CD4-positive, alpha-beta T cell (primary cell): ENCODE measurements at regions not wholly inside any gene's neighbourhood (a gene's known extent, or its start where the extent isn't known, plus 50 kb on each side); places are given as distances from the start of the nearest gene placed in this dataset.

Source experiments
- ATAC-seq: fragments of 200-7000 bp; cut with Tn5 transposase; one replicate; pipeline ENCODE4 v1.10.0; 2022; ENCODE audit warnings: mild to moderate bottlenecking; ENCODE audit not compliant: poor library complexity
- CTCF ChIA-PET: fragments of 350-600 bp; sonication (Branson Sonifier 250); formaldehyde crosslinking; loops from one replicate; lab custom pipeline; 2021; ENCODE audit warnings: antibody characterized with exemption, inconsistent platforms; lab: Charles Lee
- POLR2A ChIA-PET: fragments of 350-600 bp; sonication (Branson Sonifier 250); formaldehyde crosslinking; loops from one replicate; lab custom pipeline; 2021; ENCODE audit warnings: antibody characterized with exemption, inconsistent platforms; lab: Charles Lee
- DNase-seq, 14 experiments: peaks; one replicate each; pipeline ENCODE4 v3.0.0-alpha.2; 2013 to 2020; ENCODE audit warnings: mixed read lengths in 2 of 14
- H3K27ac ChIP-seq, 2 donors: one replicate each; pipeline versions ENCODE4 v1.5.1 to v1.7.0; 2013; ENCODE audit warnings: low read length in 2 of 2, low read depth in 1 of 2, mild to moderate bottlenecking in 1 of 2
- H3K27me3 ChIP-seq, 2 experiments: 1 replicate in 1 of 2; 2 replicates in 1 of 2; pipeline versions ENCODE4 v1.6.1 to v1.7.0; 2013; ENCODE audit warnings: low read length in 2 of 2, control low read depth in 1 of 2, mild to moderate bottlenecking in 1 of 2, moderate library complexity in 1 of 2; ENCODE audit not compliant: insufficient read depth in 2 of 2, control insufficient read depth in 1 of 2
- H3K36me3 ChIP-seq: one replicate; pipeline ENCODE4 v1.6.1; 2013; ENCODE audit warnings: low read length, control low read depth; ENCODE audit not compliant: insufficient read depth
- H3K4me1 ChIP-seq: one replicate; pipeline ENCODE4 v1.6.1; 2013; ENCODE audit warnings: low read length, control low read depth; ENCODE audit not compliant: insufficient read depth
- H3K4me3 ChIP-seq: one replicate; pipeline ENCODE4 v1.5.1; 2013; ENCODE audit warnings: mild to moderate bottlenecking, low read length, moderate library complexity
- H3K9me3 ChIP-seq, 2 experiments: 1 replicate in 1 of 2; 2 replicates in 1 of 2; pipeline versions ENCODE4 v1.6.1 to v1.7.0; 2013; ENCODE audit warnings: low read length in 2 of 2, mild to moderate bottlenecking in 2 of 2, control low read depth in 1 of 2, moderate library complexity in 1 of 2; ENCODE audit not compliant: control insufficient read depth in 1 of 2, insufficient read depth in 1 of 2
- H3K27ac Mint-ChIP-seq: one replicate; pipeline ENCODE4 v1.8.0; 2020; ENCODE audit warnings: mixed read lengths
- H3K27me3 Mint-ChIP-seq: one replicate; pipeline ENCODE4 v1.8.0; 2021; ENCODE audit warnings: mixed read lengths
- H3K36me3 Mint-ChIP-seq: one replicate; pipeline ENCODE4 v1.8.0; 2021; ENCODE audit warnings: low read depth, mixed read lengths
- H3K4me1 Mint-ChIP-seq: one replicate; pipeline ENCODE4 v1.8.0; 2021; ENCODE audit warnings: low read depth, mixed read lengths
- H3K4me3 Mint-ChIP-seq: one replicate; pipeline ENCODE4 v1.8.0; 2020; ENCODE audit warnings: mild to moderate bottlenecking, mixed read lengths
- H3K9me3 Mint-ChIP-seq: one replicate; pipeline ENCODE4 v1.8.0; 2020; ENCODE audit warnings: mixed read lengths
- intact Hi-C, 2 experiments: fragments of 100-400 bp; cut with DNase I in 1 of 2; cut with micrococcal nuclease in 1 of 2; formaldehyde crosslinking; loops; one replicate each; pipeline versions ENCODE4 v1.15.1 to v1.9.0; 2023 to 2025; cut with DNase I, micrococcal nuclease
- TF ChIP-seq, protein P1 (sequence below): fragments of 200-600 bp; IDR thresholded peaks from one replicate; pipeline ENCODE4 v1.8.0; 2022; ENCODE audit warnings: antibody characterized with exemption, mild to moderate bottlenecking

DNA sequence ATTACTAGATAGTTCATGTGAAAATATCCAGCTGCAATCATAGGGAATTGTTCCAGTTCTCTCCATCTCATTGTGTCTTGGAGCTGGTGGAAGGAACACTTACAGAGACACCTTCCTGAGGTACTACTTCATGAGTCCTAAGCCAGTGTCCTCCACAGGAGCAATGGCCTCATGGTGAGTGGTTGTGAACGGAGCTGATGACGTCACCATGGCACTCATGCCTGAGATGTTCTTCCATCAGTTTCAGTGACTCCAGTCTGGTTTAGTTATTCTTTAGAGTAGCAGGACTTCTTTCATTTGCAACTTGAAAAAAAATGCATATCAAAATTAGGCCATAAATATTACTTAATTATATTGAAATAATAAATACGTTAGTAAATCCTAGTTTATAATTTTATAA lies 418.6 kb downstream of the ZNF521 start:
- POLR2A ChIA-PET = no interaction called here
- CTCF ChIA-PET = interaction anchor here (0.9 kb wide), 1 partner anchor 12 kb away, joined by 3 read pairs; no protein-coding TSS in a partner anchor
- H3K27me3 Mint-ChIP-seq = no peaks in the 10 kb centered on the region
- H3K4me3 Mint-ChIP-seq = no peak overlapping the region
- H3K4me1 Mint-ChIP-seq = no peaks in the 10 kb centered on the region
- no peak overlapping the region for H3K4me3 ChIP-seq
- DNase-seq (no peak), ATAC-seq (no peak)
- TF ChIP-seq, protein P1, sequence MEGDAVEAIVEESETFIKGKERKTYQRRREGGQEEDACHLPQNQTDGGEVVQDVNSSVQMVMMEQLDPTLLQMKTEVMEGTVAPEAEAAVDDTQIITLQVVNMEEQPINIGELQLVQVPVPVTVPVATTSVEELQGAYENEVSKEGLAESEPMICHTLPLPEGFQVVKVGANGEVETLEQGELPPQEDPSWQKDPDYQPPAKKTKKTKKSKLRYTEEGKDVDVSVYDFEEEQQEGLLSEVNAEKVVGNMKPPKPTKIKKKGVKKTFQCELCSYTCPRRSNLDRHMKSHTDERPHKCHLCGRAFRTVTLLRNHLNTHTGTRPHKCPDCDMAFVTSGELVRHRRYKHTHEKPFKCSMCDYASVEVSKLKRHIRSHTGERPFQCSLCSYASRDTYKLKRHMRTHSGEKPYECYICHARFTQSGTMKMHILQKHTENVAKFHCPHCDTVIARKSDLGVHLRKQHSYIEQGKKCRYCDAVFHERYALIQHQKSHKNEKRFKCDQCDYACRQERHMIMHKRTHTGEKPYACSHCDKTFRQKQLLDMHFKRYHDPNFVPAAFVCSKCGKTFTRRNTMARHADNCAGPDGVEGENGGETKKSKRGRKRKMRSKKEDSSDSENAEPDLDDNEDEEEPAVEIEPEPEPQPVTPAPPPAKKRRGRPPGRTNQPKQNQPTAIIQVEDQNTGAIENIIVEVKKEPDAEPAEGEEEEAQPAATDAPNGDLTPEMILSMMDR = no peak
- no peaks in the 10 kb centered on the region for H3K27me3 ChIP-seq
- intact Hi-C loops = no loop called here
- no peaks in the 10 kb centered on the region for H3K9me3 Mint-ChIP-seq
- H3K36me3 Mint-ChIP-seq = no peaks in the 10 kb centered on the region
- no peak overlapping the region for H3K27ac ChIP-seq
- no peak overlapping the region for H3K27ac Mint-ChIP-seq
- H3K36me3 ChIP-seq = no peaks in the 10 kb centered on the region
- peaks cover 0 to 9% of the 10 kb centered on the region in 2 experiments for H3K9me3 ChIP-seq
- H3K4me1 ChIP-seq = no peaks in the 10 kb centered on the region

DNA sequence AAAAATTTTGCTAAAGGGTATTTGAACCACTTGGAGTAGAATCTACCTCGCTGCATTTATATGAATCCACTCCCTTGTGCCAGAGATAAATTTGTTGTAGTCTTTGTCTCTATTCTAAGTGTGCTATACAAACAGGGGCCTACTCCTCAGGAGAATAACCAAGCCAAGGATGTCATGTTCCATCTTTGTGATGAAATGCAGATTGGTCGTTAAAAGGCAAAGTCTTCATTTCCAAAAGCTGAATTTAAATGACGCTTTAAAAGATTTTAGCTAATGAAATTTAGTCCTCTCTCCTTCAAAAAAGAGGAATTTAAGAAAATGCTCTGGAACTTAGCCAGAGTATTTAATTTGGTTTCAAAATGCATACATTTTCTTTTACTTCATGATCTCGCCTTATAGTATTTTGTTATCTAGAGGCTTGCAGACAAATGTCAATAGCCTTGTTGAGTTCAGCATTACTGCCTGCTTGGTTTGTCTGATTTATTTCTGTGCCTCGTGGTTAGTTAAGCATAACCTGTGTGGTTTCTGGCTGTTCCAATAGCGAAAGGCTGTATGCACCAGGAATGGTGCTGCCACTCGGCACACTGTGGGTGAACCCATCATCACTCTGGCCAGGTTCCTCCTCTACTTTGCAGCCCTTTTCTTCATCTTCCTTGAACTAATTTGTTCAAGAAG lies 417.6 kb downstream of the ZNF521 start:
- TF ChIP-seq, protein P1 = no peak
- H3K4me1 ChIP-seq = no peaks in the 10 kb centered on the region
- DNase-seq (no peak), ATAC-seq (no peak)
- Mint-ChIP-seq H3K4me3 (no peak overlapping the region), H3K27me3 (no peaks in the 10 kb centered on the region), H3K27ac (no peak overlapping the region), H3K9me3 (no peaks in the 10 kb centered on the region), H3K4me1 (no peaks in the 10 kb centered on the region), H3K36me3 (no peaks in the 10 kb centered on the region)
- no peak overlapping the region for H3K4me3 ChIP-seq
- POLR2A ChIA-PET = no interaction called here
- no peaks in the 10 kb centered on the region for H3K36me3 ChIP-seq
- H3K9me3 ChIP-seq = peaks cover 0 to 2% of the 10 kb centered on the region in 2 experiments
- intact Hi-C loops = no loop called here
- CTCF ChIA-PET = no interaction called here
- no peak overlapping the region for H3K27ac ChIP-seq
- H3K27me3 ChIP-seq = no peaks in the 10 kb centered on the region

DNA sequence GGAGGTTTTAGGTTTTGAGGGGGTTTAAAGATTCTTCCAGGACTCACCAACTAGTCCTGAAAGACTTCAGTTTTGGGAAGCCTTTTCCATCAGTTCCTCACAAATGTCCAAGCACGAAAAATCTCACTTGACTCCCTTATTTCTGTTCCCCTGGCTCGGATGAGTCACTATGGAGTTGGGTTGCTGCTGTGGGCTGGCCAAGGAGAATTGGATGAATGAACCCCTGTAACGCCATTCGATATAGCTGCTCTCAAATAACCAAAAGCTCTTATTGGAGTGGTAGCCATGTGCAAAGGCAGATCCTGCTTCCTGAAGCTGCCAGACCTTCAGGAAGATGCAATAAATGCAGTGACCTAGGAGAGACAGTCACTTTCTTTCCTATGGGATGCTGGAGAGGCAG lies 417.0 kb downstream of the ZNF521 start:
- CTCF ChIA-PET = no interaction called here
- POLR2A ChIA-PET = no interaction called here
- ATAC-seq = no peak
- H3K36me3 Mint-ChIP-seq = no peaks in the 10 kb centered on the region
- no peak for DNase-seq
- H3K9me3 Mint-ChIP-seq = no peaks in the 10 kb centered on the region
- no peak overlapping the region for H3K27ac Mint-ChIP-seq
- Histone ChIP-seq H3K9me3 (no peaks in the 10 kb centered on the region), H3K27ac (no peak overlapping the region), H3K4me3 (no peak overlapping the region), H3K4me1 (no peaks in the 10 kb centered on the region), H3K27me3 (no peaks in the 10 kb centered on the region), H3K36me3 (no peaks in the 10 kb centered on the region)
- intact Hi-C loops = no loop called here
- TF ChIP-seq, protein P1 = no peak
- H3K4me3 Mint-ChIP-seq = no peak overlapping the region
- no peaks in the 10 kb centered on the region for H3K27me3 Mint-ChIP-seq
- H3K4me1 Mint-ChIP-seq = no peaks in the 10 kb centered on the region
